ENCODE measurements at regions not wholly inside any gene's neighbourhood (a gene's known extent, or its start where the extent isn't known, plus 50 kb on each side); places are given as distances from the start of the nearest gene placed in this dataset.

DNA sequence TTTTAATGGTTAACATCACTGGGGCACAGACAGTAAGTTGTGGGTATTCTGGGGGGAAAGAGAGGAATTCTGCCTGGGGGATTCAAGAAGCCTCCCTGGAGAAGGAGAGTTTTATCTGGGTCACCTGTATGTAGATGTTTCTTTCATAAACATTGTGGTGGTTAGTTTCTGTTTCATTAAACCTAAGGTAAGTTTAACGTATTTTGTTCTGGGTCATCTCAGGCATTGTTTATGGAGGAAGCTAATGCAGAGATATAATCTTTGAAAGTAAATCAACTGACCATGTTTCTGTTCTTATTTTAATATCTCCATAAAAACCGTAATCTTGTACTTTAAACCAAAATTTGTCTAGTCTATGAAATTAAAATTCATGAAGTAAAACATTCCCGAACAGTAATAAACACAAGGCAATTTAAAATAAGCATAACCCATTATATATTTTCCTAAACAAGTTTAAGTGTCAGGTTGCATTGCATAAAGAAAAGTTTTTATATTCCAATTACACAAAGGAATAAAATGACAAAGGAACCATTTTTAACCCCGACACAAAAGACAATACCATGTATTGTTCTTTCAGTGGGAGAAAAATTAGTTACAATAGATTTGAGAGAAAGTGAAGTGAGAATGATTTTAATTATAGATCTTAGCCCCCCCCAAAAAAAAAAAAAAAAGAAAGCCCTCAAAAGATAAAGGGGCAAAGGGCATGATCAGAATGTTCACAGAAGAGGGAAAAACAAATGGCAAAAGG is 274.6 kb upstream of the TBL1XR1 start:
- TF ChIP-seq, protein P1, sequence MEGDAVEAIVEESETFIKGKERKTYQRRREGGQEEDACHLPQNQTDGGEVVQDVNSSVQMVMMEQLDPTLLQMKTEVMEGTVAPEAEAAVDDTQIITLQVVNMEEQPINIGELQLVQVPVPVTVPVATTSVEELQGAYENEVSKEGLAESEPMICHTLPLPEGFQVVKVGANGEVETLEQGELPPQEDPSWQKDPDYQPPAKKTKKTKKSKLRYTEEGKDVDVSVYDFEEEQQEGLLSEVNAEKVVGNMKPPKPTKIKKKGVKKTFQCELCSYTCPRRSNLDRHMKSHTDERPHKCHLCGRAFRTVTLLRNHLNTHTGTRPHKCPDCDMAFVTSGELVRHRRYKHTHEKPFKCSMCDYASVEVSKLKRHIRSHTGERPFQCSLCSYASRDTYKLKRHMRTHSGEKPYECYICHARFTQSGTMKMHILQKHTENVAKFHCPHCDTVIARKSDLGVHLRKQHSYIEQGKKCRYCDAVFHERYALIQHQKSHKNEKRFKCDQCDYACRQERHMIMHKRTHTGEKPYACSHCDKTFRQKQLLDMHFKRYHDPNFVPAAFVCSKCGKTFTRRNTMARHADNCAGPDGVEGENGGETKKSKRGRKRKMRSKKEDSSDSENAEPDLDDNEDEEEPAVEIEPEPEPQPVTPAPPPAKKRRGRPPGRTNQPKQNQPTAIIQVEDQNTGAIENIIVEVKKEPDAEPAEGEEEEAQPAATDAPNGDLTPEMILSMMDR (IDR thresholded peaks at IDR 0.05): no peak
- TF ChIP-seq EP300 (IDR thresholded peaks at IDR 0.05): no peak
- TF ChIP-seq POLR2A (IDR thresholded peaks at IDR 0.05): no peak

Measured in ovary (tissue), 3 donors.